GM18511 (cell line): ENCODE measurements at regions not wholly inside any gene's neighbourhood (a gene's known extent, or its start where the extent isn't known, plus 50 kb on each side); places are given as distances from the start of the nearest gene placed in this dataset.
"Not testable (repeated sequence)": the region's sequence is repeated elsewhere in the genome, so short reads cannot be mapped to it uniquely, and the experiment has no call there.

ENCODE experiments used
- ATAC-seq: cut with Tn5 transposase; IDR thresholded peaks from one replicate; pipeline ENCODE4 v1.9.1; 2021; ENCODE audit warnings: mild to moderate bottlenecking, moderate library complexity; ENCODE audit not compliant: unreplicated experiment

GRCh38 chr6:170213637-170214018, 77.2 kb downstream of the DLL1 start:
- ATAC-seq: not testable (repeated sequence)

GRCh38 chr6:170212956-170213636, 77.8 kb downstream of the DLL1 start:
- ATAC-seq: no peak

GRCh38 chr6:170212051-170212756, 78.7 kb downstream of the DLL1 start:
- ATAC-seq: no peak

- ATAC-seq: no peak
These were observed 79.4 kb downstream of the DLL1 start for GRCh38 chr6:170211404-170212025.

GRCh38 chr6:170210651-170211403, 80.1 kb downstream of the DLL1 start:
- no peak for ATAC-seq

- ATAC-seq: no peak
These were observed 80.9 kb downstream of the DLL1 start for GRCh38 chr6:170210026-170210390.

GRCh38 chr6:170209354-170210025, 81.4 kb downstream of the DLL1 start:
- ATAC-seq: no peak

- ATAC-seq: no peak
These were observed 82.1 kb downstream of the DLL1 start for GRCh38 chr6:170208651-170209353.

- ATAC-seq: no peak
These were observed 82.7 kb downstream of the DLL1 start for GRCh38 chr6:170208182-170208601.

- no peak for ATAC-seq
These were observed 83.2 kb downstream of the DLL1 start for GRCh38 chr6:170207586-170208181.

GRCh38 chr6:170206851-170207431, 83.9 kb downstream of the DLL1 start:
- ATAC-seq: no peak

GRCh38 chr6:170206317-170206621, 84.6 kb downstream of the DLL1 start:
- ATAC-seq: no peak

- no peak for ATAC-seq
These were observed 85.2 kb downstream of the DLL1 start for GRCh38 chr6:170205534-170206316.

- no peak for ATAC-seq
These were observed 85.8 kb downstream of the DLL1 start for GRCh38 chr6:170205126-170205525.

GRCh38 chr6:170203212-170203611, 87.7 kb downstream of the DLL1 start:
- no peak for ATAC-seq

GRCh38 chr6:170202416-170203135, 88.3 kb downstream of the DLL1 start:
- ATAC-seq: no peak

- ATAC-seq: no peak
These were observed 89.5 kb downstream of the DLL1 start for GRCh38 chr6:170201361-170201760.

- no peak for ATAC-seq
These were observed 90.4 kb downstream of the DLL1 start for GRCh38 chr6:170200458-170200891.
